OCI-LY1 (cell line): ENCODE measurements at regions not wholly inside any gene's neighbourhood (a gene's known extent, or its start where the extent isn't known, plus 50 kb on each side); places are given as distances from the start of the nearest gene placed in this dataset.

ENCODE experiments used
- H2AFZ ChIP-seq: fragments of 200-600 bp; sonication (generic), shearing (Covaris generic); 2 replicates; pipeline ENCODE4 v1.6.0; 2014; ENCODE audit warnings: antibody characterized with exemption, mild to moderate bottlenecking, low read length
- H3F3A ChIP-seq: fragments of 200-600 bp; sonication (generic), shearing (Covaris generic); 2 replicates; pipeline ENCODE4 v1.6.0; 2014; ENCODE audit warnings: mild to moderate bottlenecking, antibody characterized with exemption, low read length, moderate library complexity; ENCODE audit not compliant: insufficient read depth
- H3K27ac ChIP-seq: fragments of 200-600 bp; sonication (generic); 2 replicates; pipeline ENCODE4 v1.5.1; 2014; ENCODE audit warnings: low read length, mixed run types, mild to moderate bottlenecking, low read depth; ENCODE audit not compliant: poor library complexity, severe bottlenecking
- H3K27me3 ChIP-seq: fragments of 200-600 bp; sonication (generic); 2 replicates; pipeline ENCODE4 v1.6.0; 2014; ENCODE audit warnings: antibody characterized with exemption, mild to moderate bottlenecking, low read length, moderate library complexity; ENCODE audit not compliant: insufficient read depth
- H3K36me3 ChIP-seq: fragments of 200-600 bp; sonication (generic); 2 replicates; pipeline ENCODE4 v1.6.1; 2014; ENCODE audit warnings: mild to moderate bottlenecking, antibody characterized with exemption, low read length, moderate library complexity, mixed read lengths; ENCODE audit not compliant: insufficient read depth
- H3K4me1 ChIP-seq: fragments of 200-600 bp; sonication (generic); 2 replicates; pipeline ENCODE4 v1.5.1; 2014; ENCODE audit warnings: mild to moderate bottlenecking, low read length, moderate library complexity; ENCODE audit not compliant: insufficient read depth, severe bottlenecking
- H3K4me2 ChIP-seq: fragments of 200-600 bp; sonication (generic), shearing (Covaris generic); 2 replicates; pipeline ENCODE4 v1.6.1; 2014; ENCODE audit warnings: low read length
- H3K4me3 ChIP-seq: fragments of 200-600 bp; sonication (generic); 2 replicates; pipeline ENCODE4 v1.5.1; 2014; ENCODE audit warnings: low read length, low read depth, mild to moderate bottlenecking, mixed read lengths; ENCODE audit not compliant: poor library complexity, severe bottlenecking
- H3K79me2 ChIP-seq: fragments of 200-600 bp; shearing (Covaris generic); 2 replicates; pipeline ENCODE4 v1.6.1; 2016; ENCODE audit warnings: mixed run types, low read length, mixed read lengths; ENCODE audit not compliant: insufficient read depth
- H3K9ac ChIP-seq: fragments of 200-600 bp; sonication (generic), shearing (Covaris generic); 2 replicates; pipeline ENCODE4 v1.6.1; 2014; ENCODE audit warnings: mild to moderate bottlenecking, low read length, mixed read lengths
- H3K9me2 ChIP-seq: fragments of 200-600 bp; sonication (generic), shearing (Covaris generic); 2 replicates; pipeline ENCODE4 v1.6.1; 2014; ENCODE audit warnings: low read depth, mild to moderate bottlenecking, low read length, mixed read lengths
- H3K9me3 ChIP-seq: fragments of 200-600 bp; shearing (Covaris generic); 2 replicates; pipeline ENCODE4 v1.6.1; 2014; ENCODE audit warnings: low read length, mixed read lengths
- H4K20me1 ChIP-seq: fragments of 200-600 bp; sonication (generic), shearing (Covaris generic); 2 replicates; pipeline ENCODE4 v1.6.0; 2016; ENCODE audit warnings: mild to moderate bottlenecking, low read length; ENCODE audit not compliant: insufficient read depth
- CTCF ChIP-seq: fragments of 200-600 bp; sonication (generic), shearing (Covaris generic); IDR thresholded peaks from 2 replicates; pipeline ENCODE4 v1.5.1; 2017; ENCODE audit warnings: mild to moderate bottlenecking, antibody characterized with exemption, low read length, moderate library complexity, mixed read lengths
- EZH2 ChIP-seq: fragments of 200-600 bp; sonication (generic), shearing (Covaris generic); IDR thresholded peaks from 2 replicates; pipeline ENCODE4 v1.8.0; 2017; ENCODE audit warnings: borderline replicate concordance, mixed run types, mild to moderate bottlenecking, antibody characterized with exemption, low read length, moderate library complexity, mixed read lengths

- Histone ChIP-seq H3K79me2 (no peaks in the 10 kb centered on the region), H3F3A (no peaks in the 10 kb centered on the region)
- TF ChIP-seq EZH2 (no peak), CTCF (no peak)
These were observed 211.4 kb downstream of the CCDC59 start for GRCh38 chr12:82146740-82147139.

GRCh38 chr12:82144505-82144904, 213.7 kb downstream of the CCDC59 start:
- H3K4me3 ChIP-seq: no peak overlapping the region
- no peaks in the 10 kb centered on the region for H3K27me3 ChIP-seq
- H3K4me2 ChIP-seq: no peak overlapping the region
- no peak for TF ChIP-seq CTCF
- H3K9me2 ChIP-seq: no peaks in the 10 kb centered on the region
- no peaks in the 10 kb centered on the region for H3F3A ChIP-seq
- H2AFZ ChIP-seq: no peak overlapping the region
- H4K20me1 ChIP-seq: no peaks in the 10 kb centered on the region
- no peaks in the 10 kb centered on the region for H3K36me3 ChIP-seq
- H3K9ac ChIP-seq: no peak overlapping the region
- H3K4me1 ChIP-seq: no peaks in the 10 kb centered on the region
- H3K9me3 ChIP-seq: no peaks in the 10 kb centered on the region
- H3K27ac ChIP-seq: no peak overlapping the region
- no peaks in the 10 kb centered on the region for H3K79me2 ChIP-seq

More at GRCh38 chr12:82146740-82147139, 211.4 kb downstream of the CCDC59 start:
- no peaks in the 10 kb centered on the region for H4K20me1 ChIP-seq
- no peaks in the 10 kb centered on the region for H3K36me3 ChIP-seq
- H3K4me3 ChIP-seq: no peak overlapping the region
- H3K27me3 ChIP-seq: no peaks in the 10 kb centered on the region
- H2AFZ ChIP-seq: no peak overlapping the region
- no peaks in the 10 kb centered on the region for H3K4me1 ChIP-seq
- no peaks in the 10 kb centered on the region for H3K9me3 ChIP-seq
- no peak overlapping the region for H3K4me2 ChIP-seq
- H3K9me2 ChIP-seq: no peaks in the 10 kb centered on the region
- no peak overlapping the region for H3K27ac ChIP-seq
- no peak overlapping the region for H3K9ac ChIP-seq

GRCh38 chr12:82132390-82132789, 225.8 kb downstream of the CCDC59 start:
- Histone ChIP-seq H3K4me3 (no peak overlapping the region), H3K27me3 (no peaks in the 10 kb centered on the region), H4K20me1 (no peaks in the 10 kb centered on the region), H3K9me3 (no peaks in the 10 kb centered on the region), H3K9me2 (no peaks in the 10 kb centered on the region), H2AFZ (no peak overlapping the region), H3K9ac (no peak overlapping the region), H3F3A (no peaks in the 10 kb centered on the region), H3K36me3 (no peaks in the 10 kb centered on the region), H3K79me2 (no peaks in the 10 kb centered on the region), H3K4me2 (no peak overlapping the region), H3K4me1 (no peaks in the 10 kb centered on the region), H3K27ac (no peak overlapping the region)
- TF ChIP-seq EZH2: no peak
- no peak for TF ChIP-seq CTCF
